Uterus (tissue), 3 donors: ENCODE measurements at regions not wholly inside any gene's neighbourhood (a gene's known extent, or its start where the extent isn't known, plus 50 kb on each side); places are given as distances from the start of the nearest gene placed in this dataset.

ENCODE experiments used
- DNase-seq, 2 donors: peaks; one replicate each; pipeline ENCODE4 v3.0.0-alpha.2; 2019 to 2020
- H3K27ac ChIP-seq, 2 donors: fragments of 200-600 bp; sonication (generic); 1 replicate in 1 of 2; 2 replicates in 1 of 2; pipeline ENCODE4 v1.5.1; 2016 to 2018
- H3K27me3 ChIP-seq, 2 donors: fragments of 200-600 bp; sonication (generic); one replicate each; pipeline ENCODE4 v1.5.1; 2018 to 2019; ENCODE audit warnings: control low read depth in 1 of 2
- H3K36me3 ChIP-seq, 2 donors: fragments of 200-600 bp; sonication (generic); one replicate each; pipeline ENCODE4 v1.5.1; 2019; ENCODE audit warnings: control low read depth in 1 of 2
- H3K4me1 ChIP-seq, 2 donors: fragments of 200-600 bp; sonication (generic); one replicate each; pipeline ENCODE4 v1.5.1; 2018 to 2019; ENCODE audit warnings: control low read depth in 1 of 2
- H3K4me3 ChIP-seq, 2 donors: fragments of 200-600 bp; sonication (generic); 1 replicate in 1 of 2; 2 replicates in 1 of 2; pipeline ENCODE4 v1.5.1; 2018 to 2019; ENCODE audit warnings: mild to moderate bottlenecking in 1 of 2
- H3K9me3 ChIP-seq, 2 donors: fragments of 200-600 bp; sonication (generic); one replicate each; pipeline ENCODE4 v1.5.1; 2019; ENCODE audit warnings: control low read depth in 1 of 2
- CTCF ChIP-seq, 4 experiments: fragments of 200-600 bp in 2 of 4; fragments of 450-650 bp in 2 of 4; sonication (generic) in 2 of 4; IDR thresholded peaks; one replicate each; pipeline ENCODE4 v1.5.1; 2016 to 2019; ENCODE audit warnings: antibody characterized with exemption in 4 of 4, mild to moderate bottlenecking in 2 of 4, moderate library complexity in 1 of 4
- POLR2A ChIP-seq, 2 donors: fragments of 450-650 bp; IDR thresholded peaks; one replicate each; pipeline ENCODE4 v1.6.1; 2016; ENCODE audit warnings: antibody characterized with exemption in 2 of 2, mild to moderate bottlenecking in 1 of 2, moderate library complexity in 1 of 2
- intact Hi-C: fragments of 100-400 bp; cut with DNase I; formaldehyde crosslinking; loops from one replicate; pipeline ENCODE4 v1.15.1; 2023; ENCODE audit warnings: low total_unique reads
- donor health status: DM: yes; HTN: yes; CAD: no.

- TF ChIP-seq CTCF (IDR thresholded peaks at IDR 0.05) (no peak), POLR2A (IDR thresholded peaks at IDR 0.05) (no peak)
- intact Hi-C loops, result no loop called here
- no peaks in the 10 kb centered on the region for H3K36me3 ChIP-seq
- H3K27ac ChIP-seq, result no peak overlapping the region
- no peak for DNase-seq
- no peak overlapping the region for H3K4me3 ChIP-seq
- no peaks in the 10 kb centered on the region for H3K9me3 ChIP-seq
- H3K27me3 ChIP-seq, result no peaks in the 10 kb centered on the region
- no peaks in the 10 kb centered on the region for H3K4me1 ChIP-seq
Observed at GRCh38 chr4:28117084-28117682, 1256.5 kb downstream of the STIM2 start.

GRCh38 chr4:28146191-28146590 is 1285.5 kb downstream of the STIM2 start:
- Histone ChIP-seq H3K9me3 (no peaks in the 10 kb centered on the region), H3K36me3 (no peaks in the 10 kb centered on the region), H3K27me3 (no peaks in the 10 kb centered on the region), H3K4me1 (no peaks in the 10 kb centered on the region), H3K4me3 (no peak overlapping the region), H3K27ac (no peak overlapping the region)
- DNase-seq, result no peak
- intact Hi-C loops, result no loop called here
- TF ChIP-seq POLR2A (IDR thresholded peaks at IDR 0.05) (no peak), CTCF (IDR thresholded peaks at IDR 0.05) (no peak)

GRCh38 chr4:28148221-28148620 is 1287.6 kb downstream of the STIM2 start:
- Histone ChIP-seq H3K4me3 (no peak overlapping the region), H3K27ac (no peak overlapping the region), H3K27me3 (no peaks in the 10 kb centered on the region), H3K9me3 (no peaks in the 10 kb centered on the region), H3K36me3 (no peaks in the 10 kb centered on the region), H3K4me1 (no peaks in the 10 kb centered on the region)
- TF ChIP-seq CTCF (IDR thresholded peaks at IDR 0.05) (no peak), POLR2A (IDR thresholded peaks at IDR 0.05) (no peak)
- intact Hi-C loops, result no loop called here
- DNase-seq, result no peak

- no peak overlapping the region for H3K4me3 ChIP-seq
- intact Hi-C loops, result no loop called here
- H3K9me3 ChIP-seq, result no peaks in the 10 kb centered on the region
- no peaks in the 10 kb centered on the region for H3K36me3 ChIP-seq
- H3K4me1 ChIP-seq, result no peaks in the 10 kb centered on the region
- H3K27ac ChIP-seq, result no peak overlapping the region
- TF ChIP-seq CTCF (IDR thresholded peaks at IDR 0.05) (no peak), POLR2A (IDR thresholded peaks at IDR 0.05) (no peak)
- no peak for DNase-seq
- H3K27me3 ChIP-seq, result no peaks in the 10 kb centered on the region
Observed at GRCh38 chr4:28149762-28150161, 1289.1 kb downstream of the STIM2 start.

GRCh38 chr4:28151314-28151713 is 1290.7 kb downstream of the STIM2 start:
- Histone ChIP-seq H3K27me3 (no peaks in the 10 kb centered on the region), H3K9me3 (no peaks in the 10 kb centered on the region), H3K4me3 (no peak overlapping the region), H3K36me3 (no peaks in the 10 kb centered on the region), H3K27ac (no peak overlapping the region), H3K4me1 (no peaks in the 10 kb centered on the region)
- DNase-seq, result no peak
- intact Hi-C loops, result no loop called here
- no peak for TF ChIP-seq POLR2A (IDR thresholded peaks at IDR 0.05)
- no peak for TF ChIP-seq CTCF (IDR thresholded peaks at IDR 0.05)
